ENCODE measurements at regions not wholly inside any gene's neighbourhood (a gene's known extent, or its start where the extent isn't known, plus 50 kb on each side); places are given as distances from the start of the nearest gene placed in this dataset.

- Histone ChIP-seq H3K79me2 (ENCODE audit: insufficient read depth, low read length) (no peaks in the 10 kb centered on the region), H3K4me3 (ENCODE audit: insufficient read depth, low read length) (no peak overlapping the region), H3K36me3 (ENCODE audit: insufficient read depth, low read length) (no peaks in the 10 kb centered on the region), H3K4me2 (ENCODE audit: insufficient read depth, low read length) (no peak overlapping the region), H3K9me3 (ENCODE audit: low read depth, low read length) (no peaks in the 10 kb centered on the region), H2AFZ (ENCODE audit: low read length) (no peak overlapping the region), H3K4me1 (ENCODE audit: insufficient read depth, low read length) (peaks cover 14% of the 10 kb centered on the region), H3K27ac (ENCODE audit: low read depth, low read length) (no peak overlapping the region), H3K27me3 (ENCODE audit: insufficient read depth, low read length) (no peaks in the 10 kb centered on the region), H4K20me1 (ENCODE audit: insufficient read depth, low read length) (no peaks in the 10 kb centered on the region)
- peak; percentile 58 for DNase-seq (ENCODE audit: insufficient read length, low spot score, missing footprints)
- no peak for TF ChIP-seq CTCF (IDR thresholded peaks at IDR 0.05; ENCODE audit: extremely low read depth, low read depth, low read length)
These were observed 58.4 kb downstream of the ZFP36L2 start for GRCh38 chr2:43168016-43168369.

GRCh38 chr2:43165378-43166069, 60.9 kb downstream of the ZFP36L2 start:
- Histone ChIP-seq H3K27me3 (ENCODE audit: insufficient read depth, low read length) (no peaks in the 10 kb centered on the region), H3K36me3 (ENCODE audit: insufficient read depth, low read length) (no peaks in the 10 kb centered on the region), H3K4me1 (ENCODE audit: insufficient read depth, low read length) (peaks cover 10% of the 10 kb centered on the region), H3K9me3 (ENCODE audit: low read depth, low read length) (no peaks in the 10 kb centered on the region), H3K4me2 (ENCODE audit: insufficient read depth, low read length) (no peak overlapping the region), H4K20me1 (ENCODE audit: insufficient read depth, low read length) (no peaks in the 10 kb centered on the region), H3K79me2 (ENCODE audit: insufficient read depth, low read length) (no peaks in the 10 kb centered on the region), H3K27ac (ENCODE audit: low read depth, low read length) (no peak overlapping the region), H3K4me3 (ENCODE audit: insufficient read depth, low read length) (no peak overlapping the region), H2AFZ (ENCODE audit: low read length) (no peak overlapping the region)
- DNase-seq (ENCODE audit: insufficient read length, low spot score, missing footprints) = no peak
- TF ChIP-seq CTCF (IDR thresholded peaks at IDR 0.05; ENCODE audit: extremely low read depth, low read depth, low read length) = no peak

- no peaks in the 10 kb centered on the region for H3K9me3 ChIP-seq (ENCODE audit: low read depth, low read length)
- H2AFZ ChIP-seq (ENCODE audit: low read length) = no peak overlapping the region
- no peak for TF ChIP-seq CTCF (IDR thresholded peaks at IDR 0.05; ENCODE audit: extremely low read depth, low read depth, low read length)
- no peak overlapping the region for H3K27ac ChIP-seq (ENCODE audit: low read depth, low read length)
- H3K4me3 ChIP-seq (ENCODE audit: insufficient read depth, low read length) = no peak overlapping the region
- H3K27me3 ChIP-seq (ENCODE audit: insufficient read depth, low read length) = no peaks in the 10 kb centered on the region
- H3K36me3 ChIP-seq (ENCODE audit: insufficient read depth, low read length) = no peaks in the 10 kb centered on the region
- H4K20me1 ChIP-seq (ENCODE audit: insufficient read depth, low read length) = no peaks in the 10 kb centered on the region
- no peak for DNase-seq (ENCODE audit: insufficient read length, low spot score, missing footprints)
- peaks cover 13% of the 10 kb centered on the region for H3K4me1 ChIP-seq (ENCODE audit: insufficient read depth, low read length)
- no peaks in the 10 kb centered on the region for H3K79me2 ChIP-seq (ENCODE audit: insufficient read depth, low read length)
- H3K4me2 ChIP-seq (ENCODE audit: insufficient read depth, low read length) = no peak overlapping the region
These were observed 61.7 kb downstream of the ZFP36L2 start for GRCh38 chr2:43164686-43165085.

GRCh38 chr2:43163584-43164270, 62.7 kb downstream of the ZFP36L2 start:
- no peaks in the 10 kb centered on the region for H3K27me3 ChIP-seq (ENCODE audit: insufficient read depth, low read length)
- H3K4me3 ChIP-seq (ENCODE audit: insufficient read depth, low read length) = no peak overlapping the region
- no peaks in the 10 kb centered on the region for H3K79me2 ChIP-seq (ENCODE audit: insufficient read depth, low read length)
- no peak for TF ChIP-seq CTCF (IDR thresholded peaks at IDR 0.05; ENCODE audit: extremely low read depth, low read depth, low read length)
- no peak overlapping the region for H2AFZ ChIP-seq (ENCODE audit: low read length)
- peaks cover 16% of the 10 kb centered on the region for H3K4me1 ChIP-seq (ENCODE audit: insufficient read depth, low read length)
- no peaks in the 10 kb centered on the region for H3K9me3 ChIP-seq (ENCODE audit: low read depth, low read length)
- DNase-seq (ENCODE audit: insufficient read length, low spot score, missing footprints) = no peak
- no peaks in the 10 kb centered on the region for H3K36me3 ChIP-seq (ENCODE audit: insufficient read depth, low read length)
- no peak overlapping the region for H3K4me2 ChIP-seq (ENCODE audit: insufficient read depth, low read length)
- no peaks in the 10 kb centered on the region for H4K20me1 ChIP-seq (ENCODE audit: insufficient read depth, low read length)
- H3K27ac ChIP-seq (ENCODE audit: low read depth, low read length) = no peak overlapping the region

Data from osteoblast (primary cell).